Progenitor cell of endocrine pancreas (in vitro differentiated cells): ENCODE measurements at regions not wholly inside any gene's neighbourhood (a gene's known extent, or its start where the extent isn't known, plus 50 kb on each side); places are given as distances from the start of the nearest gene placed in this dataset.

Experiments
- DNase-seq: peaks from one replicate; pipeline ENCODE4 v3.0.0; 2021; ENCODE audit warnings: low spot score; ENCODE audit not compliant: unreplicated experiment
- H3K27ac Mint-ChIP-seq: 2 replicates; pipeline ENCODE4 v1.8.0; 2021; ENCODE audit warnings: mild to moderate bottlenecking, moderate library complexity, mixed read lengths
- H3K27me3 Mint-ChIP-seq: 2 replicates; pipeline ENCODE4 v1.8.0; 2021; ENCODE audit warnings: mixed read lengths
- H3K36me3 Mint-ChIP-seq: 2 replicates; pipeline ENCODE4 v1.8.0; 2022; ENCODE audit warnings: mixed read lengths; ENCODE audit not compliant: insufficient read depth
- H3K4me1 Mint-ChIP-seq: 2 replicates; pipeline ENCODE4 v1.8.0; 2021; ENCODE audit warnings: low read depth, mixed read lengths
- H3K4me3 Mint-ChIP-seq: 2 replicates; pipeline ENCODE4 v1.8.0; 2021; ENCODE audit warnings: low read depth, mild to moderate bottlenecking, moderate library complexity, mixed read lengths
- H3K9me3 Mint-ChIP-seq: 2 replicates; pipeline ENCODE4 v1.8.0; 2021; ENCODE audit warnings: low read depth, mixed read lengths
- CTCF ChIP-seq: fragments of 200-600 bp; sonication (generic); IDR thresholded peaks from one replicate; pipeline ENCODE4 v1.5.0; 2021; ENCODE audit warnings: antibody characterized with exemption, mild to moderate bottlenecking; ENCODE audit not compliant: unreplicated experiment

GRCh38 chr12:45504316-45505010, 225.0 kb upstream of the ARID2 start:
- H3K4me1 Mint-ChIP-seq = no peaks in the 10 kb centered on the region
- peaks cover 2% of the 10 kb centered on the region for H3K27me3 Mint-ChIP-seq
- H3K27ac Mint-ChIP-seq = no peak overlapping the region
- H3K9me3 Mint-ChIP-seq = peaks cover 4% of the 10 kb centered on the region
- no peak overlapping the region for H3K4me3 Mint-ChIP-seq
- DNase-seq = no peak
- no peak for TF ChIP-seq CTCF
- H3K36me3 Mint-ChIP-seq = no peaks in the 10 kb centered on the region

- H3K36me3 Mint-ChIP-seq = no peaks in the 10 kb centered on the region
- no peak for DNase-seq
- no peak overlapping the region for H3K27ac Mint-ChIP-seq
- H3K4me3 Mint-ChIP-seq = no peak overlapping the region
- no peak for TF ChIP-seq CTCF
- no peaks in the 10 kb centered on the region for H3K4me1 Mint-ChIP-seq
- H3K9me3 Mint-ChIP-seq = peaks cover 9% of the 10 kb centered on the region
- no peaks in the 10 kb centered on the region for H3K27me3 Mint-ChIP-seq
Measured at GRCh38 chr12:45509187-45509586, 220.3 kb upstream of the ARID2 start.

- no peaks in the 10 kb centered on the region for H3K4me1 Mint-ChIP-seq
- H3K27ac Mint-ChIP-seq = no peak overlapping the region
- no peaks in the 10 kb centered on the region for H3K36me3 Mint-ChIP-seq
- H3K27me3 Mint-ChIP-seq = no peaks in the 10 kb centered on the region
- peaks cover 9% of the 10 kb centered on the region for H3K9me3 Mint-ChIP-seq
- TF ChIP-seq CTCF = no peak
- no peak overlapping the region for H3K4me3 Mint-ChIP-seq
- no peak for DNase-seq
Measured at GRCh38 chr12:45509621-45510020, 219.9 kb upstream of the ARID2 start.

DNA sequence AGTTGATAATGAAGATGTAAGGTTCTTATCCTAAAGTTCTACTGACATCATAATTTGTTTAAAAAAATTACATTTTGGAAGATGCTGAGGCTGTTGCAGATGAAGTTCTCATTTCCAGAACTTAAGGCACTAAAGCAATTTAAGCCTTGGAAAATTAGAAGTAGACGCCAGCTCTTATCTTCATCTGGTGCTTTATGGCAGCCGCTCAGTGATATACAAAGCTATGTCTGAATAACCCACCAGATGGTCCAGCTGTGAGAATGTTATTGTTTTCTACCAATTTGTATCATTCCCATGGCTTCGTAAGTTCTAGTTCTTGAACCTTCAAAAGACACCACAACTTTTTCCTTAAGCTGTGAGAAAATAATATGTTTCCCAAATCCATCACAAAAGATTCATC, 212.1 kb upstream of the ARID2 start:
- TF ChIP-seq CTCF = no peak
- Mint-ChIP-seq H3K27me3 (no peaks in the 10 kb centered on the region), H3K36me3 (no peaks in the 10 kb centered on the region), H3K4me1 (no peaks in the 10 kb centered on the region), H3K4me3 (no peak overlapping the region), H3K27ac (no peak overlapping the region), H3K9me3 (peaks cover 1% of the 10 kb centered on the region)
- no peak for DNase-seq

- Mint-ChIP-seq H3K4me3 (no peak overlapping the region), H3K36me3 (no peaks in the 10 kb centered on the region), H3K4me1 (no peaks in the 10 kb centered on the region), H3K27me3 (no peaks in the 10 kb centered on the region), H3K9me3 (peaks cover 11% of the 10 kb centered on the region), H3K27ac (no peak overlapping the region)
- no peak for DNase-seq
- TF ChIP-seq CTCF = no peak
Measured at GRCh38 chr12:45518291-45519235, 210.9 kb upstream of the ARID2 start.
